GM13977 (cell line): ENCODE measurements at regions not wholly inside any gene's neighbourhood (a gene's known extent, or its start where the extent isn't known, plus 50 kb on each side); places are given as distances from the start of the nearest gene placed in this dataset.

ENCODE experiments used
- DNase-seq: peaks from one replicate; pipeline ENCODE4 v3.0.0; 2012; ENCODE audit warnings: low spot score
- CTCF ChIP-seq: IDR thresholded peaks from 2 replicates; pipeline ENCODE4 v1.5.1; 2012; ENCODE audit warnings: mild to moderate bottlenecking, control low read depth; ENCODE audit not compliant: insufficient read depth; ENCODE audit errors: extremely low read depth, missing control alignments
- in situ Hi-C: fragments of 300-500 bp; cut with MboI; formaldehyde crosslinking; loops from one replicate; pipeline ENCODE4 v1.12.0; 2022; ENCODE audit warnings: low sequenced_read_pairs, low pct_unique_long_range_greater_than_20kb, mixed read lengths, inconsistent platforms; ENCODE audit not compliant: unreplicated experiment

DNA sequence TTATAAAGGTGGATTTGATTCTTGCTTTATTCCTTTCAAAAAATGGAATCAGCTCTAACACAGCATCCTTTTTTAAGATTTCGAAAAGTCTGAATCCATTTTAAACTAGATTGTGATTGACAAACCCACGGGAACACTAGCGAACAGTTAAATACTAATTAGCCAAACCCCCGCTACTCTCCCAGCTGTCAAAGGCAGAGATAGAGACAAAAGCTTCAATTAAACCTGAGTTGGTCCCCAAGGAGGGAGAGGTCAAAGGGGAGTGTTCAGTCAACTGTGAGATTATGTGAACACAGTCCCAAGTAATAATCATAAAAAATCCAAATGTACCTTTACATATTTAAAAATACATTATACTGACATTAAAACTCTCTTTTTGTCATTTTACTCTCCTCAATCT lies 65.7 kb upstream of the TBX20 start:
- TF ChIP-seq CTCF: no peak
- in situ Hi-C loops: no loop called here
- no peak for DNase-seq

DNA sequence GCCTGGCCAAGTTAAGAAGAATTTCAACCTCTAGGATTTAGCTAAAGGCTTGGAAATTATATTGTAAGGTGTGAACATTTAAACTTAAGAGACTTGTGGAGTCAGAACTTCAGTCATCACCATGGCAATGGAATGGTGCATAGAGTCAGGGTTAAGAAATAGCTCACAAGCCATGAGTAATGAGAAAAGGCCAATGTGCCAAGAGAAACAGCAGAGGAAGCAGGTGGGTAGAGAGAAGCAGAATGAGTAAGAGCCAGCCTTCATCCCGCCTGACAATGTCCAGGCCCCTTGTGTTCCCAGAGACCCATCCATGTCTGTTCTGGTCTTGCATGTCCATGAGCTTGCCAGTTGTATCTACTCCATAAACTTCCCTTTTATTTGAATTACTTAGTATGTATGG lies 62.6 kb upstream of the TBX20 start:
- no peak for TF ChIP-seq CTCF
- no peak for DNase-seq
- in situ Hi-C loops: no loop called here

GRCh38 chr7:35315517-35315916 lies 61.6 kb upstream of the TBX20 start:
- in situ Hi-C loops: no loop called here

DNA sequence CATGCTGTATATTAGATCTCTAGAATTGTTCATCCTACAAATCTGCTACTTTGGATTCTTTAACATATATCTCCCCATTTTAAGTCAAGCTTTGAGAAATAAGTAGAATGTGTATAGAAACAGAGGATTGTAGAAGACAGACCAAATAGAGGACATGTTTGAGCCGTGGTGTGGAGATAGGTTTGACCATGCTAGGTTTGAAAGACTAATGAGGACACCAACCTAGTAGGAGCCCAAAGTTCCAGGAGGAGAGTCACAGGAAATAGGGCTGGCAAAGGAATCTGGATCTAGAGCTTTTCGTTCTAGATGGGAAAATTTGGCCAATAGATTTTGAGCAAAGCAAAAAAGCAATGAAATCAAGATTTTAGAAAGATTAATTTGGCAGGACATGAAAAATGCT lies 60.5 kb upstream of the TBX20 start:
- TF ChIP-seq CTCF: no peak
- in situ Hi-C loops: no loop called here
- no peak for DNase-seq

More at GRCh38 chr7:35315517-35315916, 61.6 kb upstream of the TBX20 start:
- no peak for TF ChIP-seq CTCF
- DNase-seq: no peak

GRCh38 chr7:35313575-35313974 lies 59.7 kb upstream of the TBX20 start:
- in situ Hi-C loops: no loop called here
- no peak for DNase-seq
- no peak for TF ChIP-seq CTCF
